Progenitor cell of endocrine pancreas (in vitro differentiated cells): ENCODE measurements at regions not wholly inside any gene's neighbourhood (a gene's known extent, or its start where the extent isn't known, plus 50 kb on each side); places are given as distances from the start of the nearest gene placed in this dataset.

Source experiments
- DNase-seq: peaks from one replicate; pipeline ENCODE4 v3.0.0; 2021; ENCODE audit warnings: low spot score; ENCODE audit not compliant: unreplicated experiment
- H3K27ac Mint-ChIP-seq: 2 replicates; pipeline ENCODE4 v1.8.0; 2021; ENCODE audit warnings: mild to moderate bottlenecking, moderate library complexity, mixed read lengths
- H3K27me3 Mint-ChIP-seq: 2 replicates; pipeline ENCODE4 v1.8.0; 2021; ENCODE audit warnings: mixed read lengths
- H3K36me3 Mint-ChIP-seq: 2 replicates; pipeline ENCODE4 v1.8.0; 2022; ENCODE audit warnings: mixed read lengths; ENCODE audit not compliant: insufficient read depth
- H3K4me1 Mint-ChIP-seq: 2 replicates; pipeline ENCODE4 v1.8.0; 2021; ENCODE audit warnings: low read depth, mixed read lengths
- H3K4me3 Mint-ChIP-seq: 2 replicates; pipeline ENCODE4 v1.8.0; 2021; ENCODE audit warnings: low read depth, mild to moderate bottlenecking, moderate library complexity, mixed read lengths
- H3K9me3 Mint-ChIP-seq: 2 replicates; pipeline ENCODE4 v1.8.0; 2021; ENCODE audit warnings: low read depth, mixed read lengths
- TF ChIP-seq, protein P1 (sequence below): fragments of 200-600 bp; sonication (generic); IDR thresholded peaks from one replicate; pipeline ENCODE4 v1.5.0; 2021; ENCODE audit warnings: antibody characterized with exemption, mild to moderate bottlenecking; ENCODE audit not compliant: unreplicated experiment

DNA sequence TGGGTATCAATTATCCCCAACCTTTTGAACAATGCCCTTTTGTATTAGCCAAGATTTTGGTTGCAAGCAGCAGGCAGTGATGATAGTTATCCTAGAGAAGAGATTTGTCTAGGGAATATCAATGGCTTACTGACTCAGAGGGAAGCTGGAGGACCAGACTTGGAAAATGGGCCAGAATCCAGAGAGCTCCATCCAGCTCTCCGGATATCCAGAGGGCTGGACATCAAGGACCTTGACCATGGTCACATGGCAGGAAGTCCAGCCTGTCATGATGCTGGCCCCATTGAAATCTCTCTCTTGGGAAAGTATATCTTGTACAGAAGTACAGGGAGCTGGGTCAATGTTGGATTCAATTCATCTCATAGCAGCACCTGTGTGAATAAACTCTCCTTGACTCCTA, 148.5 kb upstream of the PDZRN3 start:
- no peak overlapping the region for H3K27ac Mint-ChIP-seq
- no peak for DNase-seq
- no peaks in the 10 kb centered on the region for H3K4me1 Mint-ChIP-seq
- H3K27me3 Mint-ChIP-seq = no peaks in the 10 kb centered on the region
- no peak overlapping the region for H3K4me3 Mint-ChIP-seq
- H3K9me3 Mint-ChIP-seq = peaks cover 6% of the 10 kb centered on the region
- H3K36me3 Mint-ChIP-seq = no peaks in the 10 kb centered on the region
- TF ChIP-seq, protein P1, sequence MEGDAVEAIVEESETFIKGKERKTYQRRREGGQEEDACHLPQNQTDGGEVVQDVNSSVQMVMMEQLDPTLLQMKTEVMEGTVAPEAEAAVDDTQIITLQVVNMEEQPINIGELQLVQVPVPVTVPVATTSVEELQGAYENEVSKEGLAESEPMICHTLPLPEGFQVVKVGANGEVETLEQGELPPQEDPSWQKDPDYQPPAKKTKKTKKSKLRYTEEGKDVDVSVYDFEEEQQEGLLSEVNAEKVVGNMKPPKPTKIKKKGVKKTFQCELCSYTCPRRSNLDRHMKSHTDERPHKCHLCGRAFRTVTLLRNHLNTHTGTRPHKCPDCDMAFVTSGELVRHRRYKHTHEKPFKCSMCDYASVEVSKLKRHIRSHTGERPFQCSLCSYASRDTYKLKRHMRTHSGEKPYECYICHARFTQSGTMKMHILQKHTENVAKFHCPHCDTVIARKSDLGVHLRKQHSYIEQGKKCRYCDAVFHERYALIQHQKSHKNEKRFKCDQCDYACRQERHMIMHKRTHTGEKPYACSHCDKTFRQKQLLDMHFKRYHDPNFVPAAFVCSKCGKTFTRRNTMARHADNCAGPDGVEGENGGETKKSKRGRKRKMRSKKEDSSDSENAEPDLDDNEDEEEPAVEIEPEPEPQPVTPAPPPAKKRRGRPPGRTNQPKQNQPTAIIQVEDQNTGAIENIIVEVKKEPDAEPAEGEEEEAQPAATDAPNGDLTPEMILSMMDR = no peak

DNA sequence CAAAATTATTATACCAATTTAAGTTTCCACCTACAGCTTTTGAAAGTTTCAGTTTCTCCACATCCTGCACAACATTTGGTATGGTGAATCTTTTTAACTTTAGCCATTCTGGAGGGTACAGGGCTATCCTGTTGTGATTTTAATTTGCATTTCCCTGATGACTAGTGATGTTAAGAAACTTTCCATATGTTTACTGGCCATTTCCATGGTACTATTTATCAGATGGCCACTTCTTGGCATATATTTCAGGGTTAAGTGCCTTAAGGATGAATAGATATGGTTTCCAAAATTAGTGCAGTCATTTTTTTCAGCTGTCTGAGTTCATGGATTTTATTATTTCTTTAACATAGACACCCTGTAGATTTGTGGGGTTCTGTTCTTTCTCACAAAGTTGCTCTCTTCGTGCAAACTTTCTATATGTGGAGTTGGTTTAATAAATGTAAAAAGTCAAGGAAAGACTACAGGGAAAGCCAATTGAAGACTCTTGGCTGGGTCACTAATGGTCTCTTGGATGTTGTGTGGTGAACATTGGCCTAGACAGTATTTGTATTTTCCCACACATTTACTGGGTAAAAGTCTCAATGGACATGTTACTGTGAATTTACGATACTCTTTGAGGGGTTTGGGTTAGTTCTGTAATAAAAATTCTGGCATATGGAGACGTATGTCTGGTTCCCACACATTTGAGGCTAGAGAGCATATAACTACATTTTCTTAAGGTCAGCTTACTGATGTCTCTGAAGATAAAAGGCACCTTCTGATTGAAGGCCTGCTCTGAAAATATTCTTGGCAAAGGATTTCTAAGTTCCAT, 147.5 kb upstream of the PDZRN3 start:
- Mint-ChIP-seq H3K27ac (no peak overlapping the region), H3K27me3 (no peaks in the 10 kb centered on the region), H3K9me3 (peaks cover 6% of the 10 kb centered on the region), H3K4me1 (no peaks in the 10 kb centered on the region), H3K36me3 (no peaks in the 10 kb centered on the region), H3K4me3 (no peak overlapping the region)
- no peak for DNase-seq
- TF ChIP-seq, protein P1 = no peak

DNA sequence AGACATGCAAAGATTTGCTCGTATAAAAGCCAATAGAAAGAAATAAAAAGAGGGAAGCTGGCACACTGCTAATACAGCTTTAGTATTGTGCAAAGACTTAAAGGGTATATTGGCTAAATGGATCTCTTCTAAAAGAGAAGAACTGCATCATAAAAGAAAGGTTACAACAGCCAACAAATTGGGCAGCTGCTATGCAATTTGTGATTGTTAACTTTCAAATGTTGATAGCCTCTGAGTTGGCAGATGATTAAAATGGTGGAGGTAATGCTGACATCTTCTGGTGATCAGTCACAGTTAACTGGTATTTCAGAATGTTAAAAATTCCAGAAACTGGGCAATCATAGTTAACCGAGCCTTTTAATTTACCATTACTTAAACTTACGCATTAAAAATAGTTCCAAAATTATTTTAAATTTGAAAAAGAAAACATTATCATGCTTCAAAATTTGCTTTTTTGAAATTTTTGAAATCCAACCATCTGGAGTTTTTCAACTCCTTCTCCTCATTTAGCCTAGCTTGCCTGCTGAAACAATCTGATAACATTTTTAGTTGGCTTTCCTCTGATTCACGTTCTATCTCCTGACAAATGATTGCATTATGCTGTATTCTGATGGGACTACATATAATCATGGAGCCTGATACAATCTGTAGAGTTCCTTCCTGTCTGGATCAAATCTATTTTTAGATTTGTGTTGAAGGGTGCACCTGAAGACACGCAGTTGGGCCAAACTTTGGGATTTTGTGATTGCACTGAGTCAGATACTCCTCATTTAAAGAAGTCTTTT, 144.0 kb upstream of the PDZRN3 start:
- H3K4me3 Mint-ChIP-seq = no peak overlapping the region
- no peaks in the 10 kb centered on the region for H3K4me1 Mint-ChIP-seq
- peaks cover 6% of the 10 kb centered on the region for H3K9me3 Mint-ChIP-seq
- H3K36me3 Mint-ChIP-seq = no peaks in the 10 kb centered on the region
- DNase-seq = no peak
- no peak overlapping the region for H3K27ac Mint-ChIP-seq
- TF ChIP-seq, protein P1 = no peak
- no peaks in the 10 kb centered on the region for H3K27me3 Mint-ChIP-seq

DNA sequence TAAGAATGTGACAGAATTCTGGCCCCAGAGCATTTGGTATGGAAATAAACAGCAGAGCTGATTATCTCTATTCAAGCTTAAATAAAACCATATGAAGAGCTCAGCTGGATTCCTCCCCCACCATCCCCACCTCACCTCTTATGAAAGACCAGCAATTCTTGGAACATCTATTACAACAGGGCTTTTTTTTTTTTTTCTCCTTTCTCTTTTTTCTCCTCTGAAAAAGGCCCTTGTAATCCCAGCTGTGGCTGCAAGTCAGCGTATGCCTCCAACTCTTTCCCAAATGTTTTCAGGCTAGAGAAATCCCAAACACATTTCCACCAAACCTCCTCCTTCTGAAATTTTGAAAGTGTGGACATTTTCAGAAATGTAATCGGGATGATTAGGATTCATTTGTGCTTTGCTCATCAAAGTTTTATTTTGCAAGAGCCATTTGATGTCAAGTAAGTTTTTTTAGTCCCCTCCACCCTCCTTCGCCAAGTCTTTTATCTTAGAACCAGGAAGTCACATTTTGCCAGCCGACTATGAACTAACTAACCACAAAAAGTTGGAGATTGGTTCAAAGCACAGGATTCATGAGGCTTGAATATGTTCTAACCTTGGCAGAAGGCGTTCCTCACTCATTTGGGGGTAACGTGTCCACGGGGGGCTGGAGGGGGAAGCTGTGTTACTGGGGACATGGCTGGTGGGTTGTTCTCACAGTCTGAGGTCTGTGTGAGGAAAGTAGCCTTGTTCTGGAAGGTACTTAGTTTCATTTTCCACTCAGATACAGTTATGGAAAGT, 142.0 kb upstream of the PDZRN3 start:
- TF ChIP-seq, protein P1 = no peak
- Mint-ChIP-seq H3K4me1 (no peaks in the 10 kb centered on the region), H3K27ac (no peak overlapping the region), H3K4me3 (no peak overlapping the region), H3K36me3 (no peaks in the 10 kb centered on the region), H3K27me3 (no peaks in the 10 kb centered on the region), H3K9me3 (peaks cover 6% of the 10 kb centered on the region)
- DNase-seq = no peak
